ENCODE measurements at regions not wholly inside any gene's neighbourhood (a gene's known extent, or its start where the extent isn't known, plus 50 kb on each side); places are given as distances from the start of the nearest gene placed in this dataset.

- TF ChIP-seq, protein P1, sequence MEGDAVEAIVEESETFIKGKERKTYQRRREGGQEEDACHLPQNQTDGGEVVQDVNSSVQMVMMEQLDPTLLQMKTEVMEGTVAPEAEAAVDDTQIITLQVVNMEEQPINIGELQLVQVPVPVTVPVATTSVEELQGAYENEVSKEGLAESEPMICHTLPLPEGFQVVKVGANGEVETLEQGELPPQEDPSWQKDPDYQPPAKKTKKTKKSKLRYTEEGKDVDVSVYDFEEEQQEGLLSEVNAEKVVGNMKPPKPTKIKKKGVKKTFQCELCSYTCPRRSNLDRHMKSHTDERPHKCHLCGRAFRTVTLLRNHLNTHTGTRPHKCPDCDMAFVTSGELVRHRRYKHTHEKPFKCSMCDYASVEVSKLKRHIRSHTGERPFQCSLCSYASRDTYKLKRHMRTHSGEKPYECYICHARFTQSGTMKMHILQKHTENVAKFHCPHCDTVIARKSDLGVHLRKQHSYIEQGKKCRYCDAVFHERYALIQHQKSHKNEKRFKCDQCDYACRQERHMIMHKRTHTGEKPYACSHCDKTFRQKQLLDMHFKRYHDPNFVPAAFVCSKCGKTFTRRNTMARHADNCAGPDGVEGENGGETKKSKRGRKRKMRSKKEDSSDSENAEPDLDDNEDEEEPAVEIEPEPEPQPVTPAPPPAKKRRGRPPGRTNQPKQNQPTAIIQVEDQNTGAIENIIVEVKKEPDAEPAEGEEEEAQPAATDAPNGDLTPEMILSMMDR (IDR thresholded peaks at IDR 0.05; ENCODE audit: low read depth, low read length) = no peak
- TF ChIP-seq EZH2phosphoT487 (IDR thresholded peaks at IDR 0.05; ENCODE audit: low read depth) = no peak
Observed at GRCh38 chr12:91857813-91858542, 287.7 kb downstream of the BTG1 start.

Measured in OCI-LY3 (cell line).